Keratinocyte (primary cell): ENCODE measurements at regions not wholly inside any gene's neighbourhood (a gene's known extent, or its start where the extent isn't known, plus 50 kb on each side); places are given as distances from the start of the nearest gene placed in this dataset.
A peak's percentile ranks its signal among the peaks of the same experiment; 100 is the strongest.

Source experiments
- DNase-seq: peaks from one replicate; pipeline ENCODE4 v3.0.0-alpha.2; 2011; ENCODE audit warnings: low read depth, missing footprints, low spot score
- FAIRE-seq: peaks from 2 replicates; lab custom pipeline; 2011; peaks lifted over from hg19 to GRCh38; lab: Jason Lieb, UNC
- H2AFZ ChIP-seq: 2 replicates; pipeline ENCODE4 v1.6.0; 2012; ENCODE audit warnings: low read length, control low read depth, inconsistent platforms; ENCODE audit not compliant: control insufficient read depth
- H3K27ac ChIP-seq: 2 replicates; pipeline ENCODE4 v1.5.1; 2011; ENCODE audit warnings: low read length; ENCODE audit not compliant: control insufficient read depth, insufficient read depth
- H3K27me3 ChIP-seq: 3 replicates; pipeline ENCODE4 v1.6.0; 2011; ENCODE audit warnings: low read length; ENCODE audit not compliant: control insufficient read depth, insufficient read depth; ENCODE audit errors: extremely low read depth
- H3K36me3 ChIP-seq, 2 experiments: 2 replicates in 1 of 2; 3 replicates in 1 of 2; pipeline ENCODE4 v1.5.1; 2011; ENCODE audit warnings: low read length in 2 of 2, mild to moderate bottlenecking in 1 of 2; ENCODE audit not compliant: control insufficient read depth in 2 of 2, insufficient read depth in 2 of 2; ENCODE audit errors: extremely low read depth in 1 of 2
- H3K4me1 ChIP-seq: 3 replicates; pipeline ENCODE4 v1.5.1; 2011; ENCODE audit warnings: low read length; ENCODE audit not compliant: control insufficient read depth, insufficient read depth; ENCODE audit errors: extremely low read depth
- H3K4me2 ChIP-seq: 3 replicates; pipeline ENCODE4 v1.6.0; 2011; ENCODE audit warnings: low read depth, low read length; ENCODE audit not compliant: control insufficient read depth, insufficient read depth; ENCODE audit errors: extremely low read depth
- H3K4me3 ChIP-seq, 3 experiments: fragments of 200-600 bp in 1 of 3; sonication (generic) in 1 of 3; 2 replicates in 2 of 3; 3 replicates in 1 of 3; pipeline ENCODE4 v1.5.1; 2011 to 2016; ENCODE audit warnings: low read length in 3 of 3, mild to moderate bottlenecking in 3 of 3, control low read depth in 2 of 3, inconsistent platforms in 1 of 3, low read depth in 1 of 3, mixed read lengths in 1 of 3, mixed run types in 1 of 3, moderate library complexity in 1 of 3; ENCODE audit not compliant: control insufficient read depth in 2 of 3, insufficient read depth in 2 of 3; ENCODE audit errors: extremely low read depth in 1 of 3
- H3K79me2 ChIP-seq: 2 replicates; pipeline ENCODE4 v1.6.0; 2012; ENCODE audit warnings: low read length; ENCODE audit not compliant: control insufficient read depth, insufficient read depth
- H3K9ac ChIP-seq: 3 replicates; pipeline ENCODE4 v1.6.0; 2011; ENCODE audit warnings: low read length; ENCODE audit not compliant: control insufficient read depth, insufficient read depth; ENCODE audit errors: extremely low read depth
- H3K9me1 ChIP-seq: 3 replicates; pipeline ENCODE4 v1.6.0; 2011; ENCODE audit warnings: low read length; ENCODE audit not compliant: control insufficient read depth, insufficient read depth; ENCODE audit errors: extremely low read depth
- H3K9me3 ChIP-seq: 2 replicates; pipeline ENCODE4 v1.5.1; 2012; ENCODE audit warnings: low read depth, low read length; ENCODE audit not compliant: control insufficient read depth
- H4K20me1 ChIP-seq: 3 replicates; pipeline ENCODE4 v1.6.0; 2011; ENCODE audit warnings: low read length; ENCODE audit not compliant: control insufficient read depth, insufficient read depth; ENCODE audit errors: extremely low read depth
- EZH2 ChIP-seq: IDR thresholded peaks from one replicate; pipeline ENCODE4 v1.6.1; 2012; ENCODE audit warnings: inconsistent platforms, mild to moderate bottlenecking, low read length, moderate library complexity
- dilution Hi-C: fragments of 300-500 bp; cut with MboI; formaldehyde crosslinking; loops from one replicate; pipeline ENCODE4 v1.7.0; 2020; ENCODE audit warnings: low sequenced_read_pairs; ENCODE audit not compliant: extremely low pct_ligation_motif_present
- TF ChIP-seq, protein P1 (sequence below), 3 experiments: IDR thresholded peaks in 1 of 3; conservative IDR thresholded peaks in 1 of 3; optimal IDR thresholded peaks in 1 of 3; 2 replicates in 2 of 3; 3 replicates in 1 of 3; pipeline versions ENCODE3 to v1.5.1; 2011; ENCODE audit warnings: low read length in 3 of 3, mild to moderate bottlenecking in 3 of 3, moderate library complexity in 2 of 3, control low read depth in 1 of 3, inconsistent platforms in 1 of 3; ENCODE audit not compliant: insufficient read depth in 2 of 3; ENCODE audit errors: extremely low read depth in 1 of 3

DNA sequence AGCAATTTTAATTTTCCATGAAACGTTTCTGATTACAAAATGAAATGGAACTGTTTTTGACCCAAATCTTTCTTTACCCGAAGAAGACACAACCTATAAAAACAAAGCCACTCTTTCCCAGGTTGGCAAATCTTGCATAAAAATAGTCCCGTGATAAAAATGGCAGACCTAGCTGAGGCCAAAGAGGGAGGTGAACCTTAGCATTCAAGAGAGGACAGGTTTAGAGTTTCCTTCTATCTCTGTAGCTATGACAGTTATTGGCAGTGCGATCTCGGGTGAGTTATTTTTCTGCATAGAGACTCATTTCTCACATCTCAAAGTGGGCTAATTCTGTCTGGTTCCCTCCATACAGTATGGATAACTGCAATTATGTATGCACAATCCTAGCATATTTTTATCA, 241.4 kb downstream of the MAP2K6 start:
- H3K27me3 ChIP-seq = no peaks in the 10 kb centered on the region
- no peaks in the 10 kb centered on the region for H3K9me1 ChIP-seq
- no peak overlapping the region for H3K4me3 ChIP-seq
- dilution Hi-C loops = no loop called here
- H3K27ac ChIP-seq = no peak overlapping the region
- no peaks in the 10 kb centered on the region for H4K20me1 ChIP-seq
- no peak for FAIRE-seq
- H3K9me3 ChIP-seq = no peaks in the 10 kb centered on the region
- DNase-seq = no peak
- no peaks in the 10 kb centered on the region for H3K36me3 ChIP-seq
- no peak overlapping the region for H2AFZ ChIP-seq
- H3K79me2 ChIP-seq = no peaks in the 10 kb centered on the region
- no peaks in the 10 kb centered on the region for H3K4me1 ChIP-seq
- no peak overlapping the region for H3K9ac ChIP-seq
- H3K4me2 ChIP-seq = no peak overlapping the region
- no peak for TF ChIP-seq EZH2

DNA sequence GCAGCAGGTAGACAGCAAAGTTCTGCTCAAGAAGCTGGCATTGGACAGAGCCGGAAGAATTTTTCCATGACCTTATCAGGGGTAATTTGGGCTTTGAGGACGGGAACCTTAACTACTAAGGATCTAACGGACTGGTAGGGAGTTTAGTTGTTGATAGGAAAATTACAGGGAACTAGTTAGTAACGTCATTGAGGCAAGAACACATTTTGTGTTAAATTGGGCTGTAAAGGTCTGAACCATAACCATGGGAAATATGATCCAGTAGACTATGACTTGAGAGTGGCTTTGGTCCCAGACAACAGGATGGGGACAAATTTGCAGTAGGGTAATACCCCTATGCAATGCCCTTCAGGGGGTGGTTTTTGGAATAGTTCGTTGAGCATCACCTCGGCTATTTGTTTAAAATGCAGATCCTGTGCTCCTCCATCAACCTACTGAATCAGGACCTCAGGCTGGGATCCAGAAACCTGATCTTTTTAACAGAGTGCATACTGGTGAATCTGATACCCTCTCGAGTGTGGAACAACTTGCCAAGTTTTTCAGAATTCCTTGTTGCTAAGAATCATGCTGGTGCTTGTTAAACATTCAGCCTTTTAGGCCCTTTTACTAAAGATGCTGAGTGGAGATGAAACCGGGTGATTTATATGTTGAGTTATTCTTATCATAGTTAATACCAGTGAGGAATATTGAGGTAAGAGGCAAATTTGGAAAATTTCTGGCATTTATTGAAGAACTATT, 255.1 kb downstream of the MAP2K6 start:
- H2AFZ ChIP-seq = no peak overlapping the region
- H3K9ac ChIP-seq = no peak overlapping the region
- no peaks in the 10 kb centered on the region for H4K20me1 ChIP-seq
- no peak overlapping the region for H3K4me2 ChIP-seq
- no peaks in the 10 kb centered on the region for H3K27me3 ChIP-seq
- dilution Hi-C loops = no loop called here
- no peak for DNase-seq
- no peaks in the 10 kb centered on the region for H3K36me3 ChIP-seq
- H3K9me3 ChIP-seq = no peaks in the 10 kb centered on the region
- H3K4me3 ChIP-seq = no peak overlapping the region
- no peak overlapping the region for H3K27ac ChIP-seq
- FAIRE-seq = no peak
- peaks cover 7% of the 10 kb centered on the region for H3K4me1 ChIP-seq
- H3K79me2 ChIP-seq = no peaks in the 10 kb centered on the region
- no peak for TF ChIP-seq EZH2
- TF ChIP-seq, protein P1, sequence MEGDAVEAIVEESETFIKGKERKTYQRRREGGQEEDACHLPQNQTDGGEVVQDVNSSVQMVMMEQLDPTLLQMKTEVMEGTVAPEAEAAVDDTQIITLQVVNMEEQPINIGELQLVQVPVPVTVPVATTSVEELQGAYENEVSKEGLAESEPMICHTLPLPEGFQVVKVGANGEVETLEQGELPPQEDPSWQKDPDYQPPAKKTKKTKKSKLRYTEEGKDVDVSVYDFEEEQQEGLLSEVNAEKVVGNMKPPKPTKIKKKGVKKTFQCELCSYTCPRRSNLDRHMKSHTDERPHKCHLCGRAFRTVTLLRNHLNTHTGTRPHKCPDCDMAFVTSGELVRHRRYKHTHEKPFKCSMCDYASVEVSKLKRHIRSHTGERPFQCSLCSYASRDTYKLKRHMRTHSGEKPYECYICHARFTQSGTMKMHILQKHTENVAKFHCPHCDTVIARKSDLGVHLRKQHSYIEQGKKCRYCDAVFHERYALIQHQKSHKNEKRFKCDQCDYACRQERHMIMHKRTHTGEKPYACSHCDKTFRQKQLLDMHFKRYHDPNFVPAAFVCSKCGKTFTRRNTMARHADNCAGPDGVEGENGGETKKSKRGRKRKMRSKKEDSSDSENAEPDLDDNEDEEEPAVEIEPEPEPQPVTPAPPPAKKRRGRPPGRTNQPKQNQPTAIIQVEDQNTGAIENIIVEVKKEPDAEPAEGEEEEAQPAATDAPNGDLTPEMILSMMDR (optimal IDR thresholded peaks at IDR 0.05 in 1 of 3, IDR thresholded peaks at IDR 0.05 in 1 of 3, conservative IDR thresholded peaks at IDR 0.05 in 1 of 3; ENCODE audit: extremely low read depth in 1 of 3, insufficient read depth in 2 of 3, low read length in 3 of 3) = no peak
- no peaks in the 10 kb centered on the region for H3K9me1 ChIP-seq

DNA sequence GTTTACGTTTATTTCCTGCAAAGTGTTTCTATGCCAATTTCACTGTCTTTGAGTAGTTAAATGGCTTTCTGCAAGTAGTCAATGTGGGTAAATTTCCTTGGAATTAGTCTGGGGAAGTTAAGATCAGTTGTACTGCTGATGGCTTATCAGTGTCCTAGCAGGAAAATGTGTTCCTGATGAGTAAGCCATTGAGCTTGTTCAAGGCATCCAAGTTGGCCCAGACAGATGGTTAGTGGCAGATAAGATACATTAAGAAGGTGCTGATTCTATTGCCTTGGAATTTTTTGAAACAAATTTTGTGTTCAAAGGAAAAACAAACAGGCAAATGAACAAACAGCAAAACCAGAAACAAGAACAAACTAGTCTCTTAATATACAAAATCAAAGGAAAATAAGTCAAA, 258.4 kb downstream of the MAP2K6 start:
- no peak overlapping the region for H3K4me2 ChIP-seq

More for the DNA sequence above, 258.4 kb downstream of the MAP2K6 start:
- H3K27me3 ChIP-seq = no peaks in the 10 kb centered on the region
- TF ChIP-seq, protein P1 (optimal IDR thresholded peaks at IDR 0.05 in 1 of 3, IDR thresholded peaks at IDR 0.05 in 1 of 3, conservative IDR thresholded peaks at IDR 0.05 in 1 of 3; ENCODE audit: extremely low read depth in 1 of 3, insufficient read depth in 2 of 3, low read length in 3 of 3) = no peak
- TF ChIP-seq EZH2 = no peak
- H3K4me3 ChIP-seq = no peak overlapping the region
- H3K36me3 ChIP-seq = no peaks in the 10 kb centered on the region
- dilution Hi-C loops = no loop called here
- no peaks in the 10 kb centered on the region for H3K79me2 ChIP-seq
- peaks cover 7% of the 10 kb centered on the region for H3K4me1 ChIP-seq
- peak; percentile 76 for FAIRE-seq
- no peaks in the 10 kb centered on the region for H4K20me1 ChIP-seq
- H3K9me1 ChIP-seq = no peaks in the 10 kb centered on the region
- no peak overlapping the region for H2AFZ ChIP-seq
- peak; percentile 5 for DNase-seq
- H3K27ac ChIP-seq = no peak overlapping the region
- H3K9ac ChIP-seq = no peak overlapping the region
- no peaks in the 10 kb centered on the region for H3K9me3 ChIP-seq
